GOT3 (cell line): ENCODE measurements at regions not wholly inside any gene's neighbourhood (a gene's known extent, or its start where the extent isn't known, plus 50 kb on each side); places are given as distances from the start of the nearest gene placed in this dataset.

Experiments
- DNase-seq: peaks from one replicate; lab custom pipeline; 2025; ENCODE audit warnings: mixed read lengths; lab: John Stamatoyannopoulos, UW

DNA sequence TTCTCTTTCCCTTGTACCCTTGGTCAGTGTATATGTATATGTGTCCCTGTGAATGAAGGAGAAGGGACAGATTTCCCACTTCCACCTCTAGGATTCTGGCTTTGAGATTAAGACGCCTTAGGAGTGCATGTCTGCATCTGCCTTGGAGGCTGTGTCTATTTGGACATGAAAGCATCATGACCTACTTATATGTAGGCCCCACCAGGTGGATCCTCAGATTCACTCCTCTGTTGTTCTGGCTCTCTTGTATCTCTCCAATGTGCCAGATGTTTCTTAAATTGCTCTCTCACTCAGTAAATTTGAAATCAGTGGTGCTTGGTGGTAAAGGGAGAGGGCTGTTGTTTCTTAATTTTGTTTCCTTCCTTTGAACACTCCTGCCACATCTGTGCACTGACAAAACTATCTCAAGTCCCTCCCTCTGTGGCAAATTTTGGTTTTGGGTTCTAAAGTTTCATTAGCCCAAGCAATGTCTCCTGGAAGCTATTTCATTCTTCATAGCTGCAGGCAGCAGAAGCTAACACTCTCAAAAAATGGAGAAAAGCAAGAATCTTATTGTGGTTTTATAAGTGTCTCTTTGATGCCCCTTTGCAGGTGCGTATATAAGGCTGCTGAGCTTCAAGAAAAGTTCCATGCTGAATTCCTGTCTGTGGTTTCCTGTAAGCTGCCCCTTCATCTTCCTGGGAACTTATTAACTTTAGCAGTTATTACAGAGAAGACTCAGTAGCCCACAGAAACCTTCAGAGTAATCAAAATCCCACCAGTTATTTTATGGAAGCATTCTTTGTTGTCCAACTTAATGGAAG lies 179.7 kb upstream of the SETBP1 start:
- DNase-seq: no peak

DNA sequence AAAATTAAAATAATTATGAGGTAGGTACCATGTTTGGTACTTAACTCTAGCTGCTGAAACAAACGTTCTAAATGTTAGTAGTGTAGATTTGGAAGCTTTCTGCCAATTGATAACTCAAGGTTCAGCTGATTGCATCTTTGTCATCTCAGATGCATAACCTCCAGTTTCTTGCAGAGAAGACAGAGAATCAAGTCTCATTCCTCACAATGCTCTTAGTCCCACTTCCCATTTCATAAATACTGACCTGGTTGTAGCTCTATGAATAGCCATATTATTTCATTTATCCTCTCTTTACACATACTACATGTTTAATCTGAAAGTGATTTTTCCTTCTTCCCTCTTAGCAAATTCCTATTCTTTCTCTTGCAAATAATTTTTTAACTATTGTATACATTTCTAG lies 178.5 kb upstream of the SETBP1 start:
- no peak for DNase-seq

DNA sequence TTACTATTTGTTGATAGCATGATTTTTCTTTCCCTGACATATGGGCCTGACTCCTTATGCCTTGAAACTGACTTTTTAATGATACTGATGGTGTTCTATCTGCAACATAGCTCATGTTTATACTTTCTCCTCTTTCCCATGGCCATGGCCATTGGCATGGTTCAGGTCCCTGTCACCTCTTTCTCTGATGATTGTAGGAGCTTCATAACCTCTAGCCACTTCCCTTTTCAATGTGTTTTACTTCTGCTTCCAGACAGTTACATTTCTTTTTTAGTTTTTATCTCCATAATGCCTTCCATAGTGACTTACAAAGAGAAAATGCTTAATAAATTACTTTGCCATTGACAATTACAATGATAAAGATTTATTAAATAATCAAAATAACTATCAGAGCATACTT lies 177.9 kb upstream of the SETBP1 start:
- no peak for DNase-seq

GRCh38 chr18:44503854-44504253 lies 176.8 kb upstream of the SETBP1 start:
- DNase-seq: no peak

GRCh38 chr18:44507729-44508325 lies 172.9 kb upstream of the SETBP1 start:
- DNase-seq: no peak

GRCh38 chr18:44508474-44508873 lies 172.2 kb upstream of the SETBP1 start:
- no peak for DNase-seq

GRCh38 chr18:44509048-44509447 lies 171.6 kb upstream of the SETBP1 start:
- no peak for DNase-seq

DNA sequence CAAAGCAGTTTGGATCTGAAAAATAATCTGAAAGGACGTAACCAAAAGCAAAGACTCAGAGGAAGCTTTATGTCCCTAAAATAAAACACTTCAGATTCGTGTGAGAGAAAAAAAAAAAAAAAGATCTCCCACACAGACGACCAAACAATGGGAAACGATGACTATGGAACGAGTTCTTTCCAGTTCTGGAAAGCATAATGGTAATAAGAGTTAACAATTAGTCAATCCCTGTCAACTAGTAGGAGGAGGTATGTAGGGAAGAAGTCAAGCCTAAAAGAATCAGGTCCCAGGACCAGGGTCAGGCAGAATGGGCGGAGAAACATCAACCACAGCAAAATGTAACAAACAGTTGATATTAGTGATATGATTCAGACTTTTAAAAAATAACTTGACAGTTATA lies 170.3 kb upstream of the SETBP1 start:
- DNase-seq: no peak

DNA sequence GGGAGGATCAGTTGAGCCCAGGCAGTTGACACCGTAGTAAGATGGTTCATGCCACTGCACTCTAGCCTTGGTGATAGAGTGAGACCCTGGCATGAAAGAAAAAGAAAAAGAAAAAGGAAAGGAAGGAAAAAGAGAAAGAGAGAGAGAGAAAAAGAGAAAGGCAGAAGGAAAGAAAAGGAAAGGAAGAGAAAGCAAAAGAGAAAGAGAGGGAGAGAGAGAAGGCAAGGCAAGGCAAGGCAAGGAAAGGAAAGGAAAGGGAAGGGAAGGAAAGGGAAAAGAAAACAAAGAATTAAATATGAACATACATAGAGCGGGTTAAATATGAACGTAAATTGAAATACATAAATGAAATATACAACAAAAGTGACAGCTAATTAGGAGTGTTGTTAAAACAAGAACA lies 167.5 kb upstream of the SETBP1 start:
- DNase-seq: no peak

- DNase-seq: no peak
These were observed 166.6 kb upstream of the SETBP1 start for GRCh38 chr18:44514106-44514505.

DNA sequence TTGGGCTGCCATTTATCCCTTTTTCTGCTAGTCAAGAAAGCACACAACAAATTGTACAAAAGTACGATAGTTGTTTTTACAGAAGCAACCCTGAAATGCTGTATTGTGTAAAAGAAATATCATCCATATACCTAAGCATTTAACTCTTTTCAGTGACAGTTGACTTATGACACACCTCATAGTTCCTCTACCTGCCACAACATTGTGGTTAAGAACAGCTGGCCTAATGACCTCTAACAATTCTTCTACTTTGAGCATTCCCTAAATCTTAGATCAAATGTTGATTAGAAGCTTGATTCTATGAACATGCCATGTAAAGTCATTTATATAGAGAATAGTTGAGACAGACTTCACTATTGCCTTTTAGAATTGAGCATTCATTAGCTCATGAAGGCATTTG lies 165.9 kb upstream of the SETBP1 start:
- no peak for DNase-seq

GRCh38 chr18:44516450-44516849 lies 164.2 kb upstream of the SETBP1 start:
- DNase-seq: no peak

- DNase-seq: no peak
These were observed 163.6 kb upstream of the SETBP1 start for GRCh38 chr18:44517136-44517535.

DNA sequence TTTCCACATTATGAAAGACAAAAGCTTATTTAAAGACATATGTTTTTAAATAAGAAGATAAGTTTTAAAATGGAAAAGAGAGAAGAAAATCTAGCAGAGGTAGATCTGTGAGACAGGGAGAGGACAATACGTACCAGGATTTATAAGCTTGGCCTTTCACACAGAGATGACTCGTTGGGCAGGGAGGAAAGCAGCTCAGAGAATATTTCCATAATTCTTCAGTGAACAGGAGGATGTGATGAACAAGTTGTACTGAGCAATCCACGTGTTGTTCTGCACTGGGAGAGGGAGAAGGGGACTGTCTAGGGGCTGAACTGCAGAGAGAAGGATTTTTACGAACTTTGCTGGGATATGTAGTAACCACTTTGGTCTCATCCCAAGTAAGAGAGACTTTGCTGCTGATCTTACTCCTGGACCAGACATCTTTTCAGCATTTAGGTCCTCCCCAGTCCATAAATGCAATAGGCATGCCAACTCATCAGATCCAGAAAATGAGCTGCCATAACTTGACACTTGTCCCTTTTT lies 162.5 kb upstream of the SETBP1 start:
- DNase-seq: no peak

DNA sequence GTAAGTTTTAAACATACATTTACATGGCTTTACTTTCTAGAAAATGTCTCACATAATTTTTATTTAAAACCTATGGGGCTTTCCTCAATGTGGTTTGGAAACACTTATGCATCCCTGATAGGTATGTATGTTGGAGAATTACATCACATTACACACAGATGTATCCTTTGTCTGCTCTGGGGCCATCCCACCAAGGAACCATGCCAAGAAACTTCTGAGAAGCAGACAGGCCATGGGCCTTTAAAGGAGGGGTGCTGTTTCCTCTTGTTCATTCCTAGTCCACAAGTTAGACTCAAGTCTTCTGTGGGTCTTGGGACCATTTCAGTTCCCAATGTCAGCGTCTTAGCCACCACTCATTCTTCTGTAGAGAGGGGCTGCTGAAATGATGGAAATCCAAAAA lies 162.0 kb upstream of the SETBP1 start:
- DNase-seq: no peak

- no peak for DNase-seq
These were observed 159.6 kb upstream of the SETBP1 start for GRCh38 chr18:44520981-44521667.

- no peak for DNase-seq
These were observed 159.0 kb upstream of the SETBP1 start for GRCh38 chr18:44521668-44522022.

DNA sequence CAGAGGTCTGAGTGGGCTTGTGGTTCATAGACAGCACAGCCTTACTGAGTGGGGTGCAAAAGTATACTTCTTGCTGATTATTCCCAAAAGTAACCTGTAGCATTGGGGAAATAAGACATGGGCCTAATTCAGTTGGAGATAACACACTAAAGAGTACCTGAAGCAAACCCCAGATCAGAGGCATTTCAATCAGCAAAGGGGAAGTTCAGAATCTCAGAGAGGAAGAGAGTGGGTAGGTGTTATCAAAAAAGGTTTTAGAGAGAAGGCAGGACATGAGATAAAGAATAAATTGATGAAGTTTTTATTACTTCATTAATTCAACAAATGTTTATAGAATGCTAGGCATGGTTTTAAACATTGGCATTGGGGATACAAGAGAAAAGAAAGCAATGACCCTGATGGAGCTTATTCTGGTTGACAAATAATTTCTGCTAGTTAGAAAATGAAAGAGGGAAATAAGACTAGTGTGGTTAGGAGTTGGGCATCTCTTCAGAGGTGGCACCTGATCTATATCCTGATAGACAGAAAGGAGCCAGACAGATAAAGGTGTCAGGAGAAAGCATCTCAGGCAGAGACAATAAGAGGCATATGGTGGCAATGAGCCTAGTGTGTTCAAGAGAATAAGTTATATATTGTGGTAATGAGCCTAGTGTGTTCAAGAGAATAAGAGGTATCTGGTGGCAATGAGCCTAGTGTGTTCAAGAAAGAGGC lies 153.8 kb upstream of the SETBP1 start:
- no peak for DNase-seq

DNA sequence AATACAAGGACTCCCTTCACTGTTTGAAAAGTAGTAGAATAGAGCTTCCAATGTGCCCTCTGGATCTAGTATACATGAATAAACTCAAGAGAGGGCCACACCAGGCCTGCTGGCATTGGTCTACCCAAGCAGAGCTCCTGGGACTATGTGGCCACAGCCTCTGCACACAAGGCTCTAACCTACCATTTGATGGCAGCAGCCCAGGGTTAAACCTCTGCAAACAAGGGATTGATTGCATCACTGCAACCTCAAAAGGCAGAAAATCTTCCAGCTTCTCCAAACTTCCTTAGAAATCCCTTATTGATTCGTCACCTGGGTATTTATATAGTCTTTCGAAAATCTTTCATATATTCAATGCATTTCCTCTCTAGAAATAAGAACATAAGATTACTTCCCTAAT lies 147.6 kb upstream of the SETBP1 start:
- DNase-seq: no peak

DNA sequence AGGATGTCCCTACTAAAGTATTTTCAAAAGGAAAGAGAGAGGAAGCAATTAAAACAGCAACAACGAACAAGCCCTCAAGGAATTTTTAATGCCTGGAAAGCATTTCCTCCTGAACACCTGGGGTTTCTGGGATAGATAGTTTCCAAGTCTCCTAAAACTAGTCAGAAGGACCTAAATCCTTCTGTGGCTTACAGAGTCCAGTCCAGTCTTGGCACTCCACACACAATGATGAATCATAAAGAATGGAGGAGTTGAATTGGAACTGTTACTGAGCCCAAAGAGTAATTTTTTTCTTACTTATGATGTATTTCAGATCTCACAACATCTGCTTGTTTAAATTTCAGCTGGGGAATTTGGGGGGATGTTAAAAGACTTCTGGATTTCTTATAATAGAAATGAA lies 144.6 kb upstream of the SETBP1 start:
- DNase-seq: no peak

DNA sequence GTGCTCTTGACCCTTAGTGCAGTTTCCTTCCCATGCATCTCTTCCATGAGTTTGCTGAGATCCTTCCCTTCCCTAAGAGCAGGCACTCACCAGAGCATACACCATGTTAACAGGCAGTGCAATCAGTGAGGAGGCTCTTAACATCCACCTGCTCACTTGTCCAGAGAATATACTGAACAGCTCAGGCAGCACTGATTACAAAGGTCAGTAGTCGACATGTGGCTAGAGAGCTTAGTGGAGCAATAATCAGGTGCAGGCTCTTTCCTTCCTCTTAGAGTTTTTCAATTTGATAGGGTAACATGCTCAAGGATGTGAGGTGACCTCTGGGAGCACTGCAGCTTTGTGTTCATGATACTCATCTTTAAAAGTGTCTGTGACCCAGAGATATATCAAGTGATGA lies 144.1 kb upstream of the SETBP1 start:
- DNase-seq: no peak

GRCh38 chr18:44537526-44537925 lies 143.2 kb upstream of the SETBP1 start:
- peak; percentile 3 for DNase-seq

DNA sequence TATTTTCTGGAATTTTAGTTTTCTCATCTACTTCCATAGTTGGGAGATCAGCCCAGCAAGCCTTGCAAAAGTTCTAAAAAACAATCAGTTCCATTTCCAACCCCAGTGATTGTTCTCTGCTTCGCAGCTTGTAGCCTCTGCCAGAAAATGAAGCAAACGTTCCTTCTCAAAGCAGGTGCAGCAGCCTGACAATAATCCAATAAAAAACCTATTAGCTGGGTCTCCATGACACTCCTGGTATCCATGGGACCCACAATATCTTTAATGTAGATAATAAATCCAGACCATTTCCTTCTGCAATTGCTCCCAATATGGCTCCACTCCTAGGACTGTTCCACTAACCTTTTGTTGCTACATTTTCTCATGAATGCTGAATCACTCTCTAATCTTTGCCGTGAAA lies 140.8 kb upstream of the SETBP1 start:
- no peak for DNase-seq
